Neural progenitor cell (in vitro differentiated cells): ENCODE measurements at regions not wholly inside any gene's neighbourhood (a gene's known extent, or its start where the extent isn't known, plus 50 kb on each side); places are given as distances from the start of the nearest gene placed in this dataset.

Source experiments
- DNase-seq: peaks from one replicate; pipeline ENCODE4 v3.0.0-alpha.2; 2016; ENCODE audit warnings: low spot score
- H2AFZ ChIP-seq: fragments of 200-600 bp; sonication (generic); replicated peaks from 2 replicates; pipeline ENCODE4 v1.6.1; 2016; ENCODE audit warnings: antibody characterized with exemption
- H3F3A ChIP-seq: fragments of 200-600 bp; sonication (generic); 2 replicates; pipeline ENCODE4 v1.6.1; 2016; ENCODE audit warnings: antibody characterized with exemption, low read depth
- H3K27ac ChIP-seq: fragments of 200-600 bp; sonication (generic); 2 replicates; pipeline ENCODE4 v1.5.1; 2016; ENCODE audit warnings: mild to moderate bottlenecking
- H3K27me3 ChIP-seq: fragments of 200-600 bp; sonication (generic); 2 replicates; pipeline ENCODE4 v1.6.1; 2016; ENCODE audit warnings: mild to moderate bottlenecking, moderate library complexity
- H3K36me3 ChIP-seq: fragments of 200-600 bp; sonication (generic); 2 replicates; pipeline ENCODE4 v1.5.1; 2016
- H3K4me1 ChIP-seq: fragments of 200-600 bp; sonication (generic); 2 replicates; pipeline ENCODE4 v1.6.1; 2016; ENCODE audit warnings: mixed run types
- H3K4me2 ChIP-seq: fragments of 200-600 bp; sonication (generic); 2 replicates; pipeline ENCODE4 v1.6.1; 2016
- H3K4me3 ChIP-seq: fragments of 200-600 bp; sonication (generic); 2 replicates; pipeline ENCODE4 v1.5.1; 2016
- H3K79me2 ChIP-seq: fragments of 200-600 bp; sonication (generic); 2 replicates; pipeline ENCODE4 v1.6.1; 2016; ENCODE audit warnings: low read depth
- H3K9ac ChIP-seq: fragments of 200-600 bp; sonication (generic); 2 replicates; pipeline ENCODE4 v1.6.1; 2016
- H3K9me3 ChIP-seq: fragments of 200-600 bp; sonication (generic); 2 replicates; pipeline ENCODE4 v1.5.1; 2016; ENCODE audit warnings: low read depth
- H4K20me1 ChIP-seq: fragments of 200-600 bp; sonication (generic); 2 replicates; pipeline ENCODE4 v1.6.1; 2016; ENCODE audit warnings: low read depth
- H3K27ac Mint-ChIP-seq: 3 replicates; pipeline ENCODE4 v1.8.0; 2021; ENCODE audit warnings: mixed read lengths
- H3K27me3 Mint-ChIP-seq: 2 replicates; pipeline ENCODE4 v1.8.0; 2022; ENCODE audit warnings: low read depth, mild to moderate bottlenecking, inconsistent platforms, moderate library complexity, mixed read lengths; ENCODE audit not compliant: insufficient read depth
- H3K36me3 Mint-ChIP-seq: 3 replicates; pipeline ENCODE4 v1.8.0; 2021; ENCODE audit warnings: mixed read lengths
- H3K4me1 Mint-ChIP-seq: 3 replicates; pipeline ENCODE4 v1.8.0; 2021; ENCODE audit warnings: mixed read lengths
- H3K4me3 Mint-ChIP-seq: 3 replicates; pipeline ENCODE4 v1.8.0; 2021; ENCODE audit warnings: mild to moderate bottlenecking, moderate library complexity, mixed read lengths
- H3K9me3 Mint-ChIP-seq: 3 replicates; pipeline ENCODE4 v1.8.0; 2020; ENCODE audit warnings: mixed read lengths
- CTCF ChIP-seq: fragments of 200-600 bp; sonication (generic); IDR thresholded peaks from 2 replicates; pipeline ENCODE4 v1.5.1; 2017; ENCODE audit warnings: antibody characterized with exemption, mild to moderate bottlenecking
- EZH2 ChIP-seq: fragments of 200-600 bp; sonication (generic); IDR thresholded peaks from 2 replicates; pipeline ENCODE4 v1.6.1; 2017; ENCODE audit warnings: antibody characterized with exemption, mild to moderate bottlenecking, moderate library complexity
- EZH2phosphoT487 ChIP-seq: fragments of 200-600 bp; sonication (generic); IDR thresholded peaks from 2 replicates; pipeline ENCODE4 v1.6.1; 2017; ENCODE audit warnings: antibody characterized with exemption

- no peaks in the 10 kb centered on the region for H3K36me3 ChIP-seq
- H3K4me3 Mint-ChIP-seq = no peak overlapping the region
- H3F3A ChIP-seq = no peaks in the 10 kb centered on the region
- H3K36me3 Mint-ChIP-seq = no peaks in the 10 kb centered on the region
- peaks cover 18% of the 10 kb centered on the region for H3K4me1 Mint-ChIP-seq
- H3K9me3 Mint-ChIP-seq = no peaks in the 10 kb centered on the region
- no peak overlapping the region for H2AFZ ChIP-seq
- no peak overlapping the region for H3K27ac Mint-ChIP-seq
- no peak overlapping the region for H3K4me3 ChIP-seq
- H3K27ac ChIP-seq = no peak overlapping the region
- no peak overlapping the region for H3K9ac ChIP-seq
- TF ChIP-seq CTCF (no peak), EZH2 (no peak), EZH2phosphoT487 (no peak)
- H3K27me3 Mint-ChIP-seq = peaks cover 3% of the 10 kb centered on the region
- no peak for DNase-seq
- no peaks in the 10 kb centered on the region for H3K27me3 ChIP-seq
- peaks cover 6% of the 10 kb centered on the region for H3K4me1 ChIP-seq
- H4K20me1 ChIP-seq = no peaks in the 10 kb centered on the region
- H3K4me2 ChIP-seq = no peak overlapping the region
- no peaks in the 10 kb centered on the region for H3K9me3 ChIP-seq
- no peaks in the 10 kb centered on the region for H3K79me2 ChIP-seq
Measured at GRCh38 chr1:14238472-14239307, 359.8 kb upstream of the KAZN start.

- Histone ChIP-seq H2AFZ (no peak overlapping the region), H3K36me3 (no peaks in the 10 kb centered on the region), H3K79me2 (no peaks in the 10 kb centered on the region), H4K20me1 (no peaks in the 10 kb centered on the region), H3K9me3 (no peaks in the 10 kb centered on the region), H3K27me3 (no peaks in the 10 kb centered on the region), H3K4me2 (no peak overlapping the region), H3K9ac (no peak overlapping the region), H3K4me3 (no peak overlapping the region), H3F3A (no peaks in the 10 kb centered on the region), H3K27ac (no peak overlapping the region), H3K4me1 (peaks cover 6% of the 10 kb centered on the region)
- Mint-ChIP-seq H3K36me3 (no peaks in the 10 kb centered on the region), H3K4me3 (no peak overlapping the region), H3K4me1 (peaks cover 18% of the 10 kb centered on the region), H3K27me3 (peaks cover 3% of the 10 kb centered on the region), H3K27ac (no peak overlapping the region), H3K9me3 (peaks cover 4% of the 10 kb centered on the region)
- no peak for TF ChIP-seq EZH2phosphoT487
- TF ChIP-seq EZH2 = no peak
- no peak for TF ChIP-seq CTCF
- no peak for DNase-seq
Measured at GRCh38 chr1:14240265-14240664, 358.2 kb upstream of the KAZN start.

- Histone ChIP-seq H3F3A (no peaks in the 10 kb centered on the region), H3K79me2 (no peaks in the 10 kb centered on the region)
- no peak overlapping the region for H3K4me3 Mint-ChIP-seq
Measured at GRCh38 chr1:14242123-14242522, 356.4 kb upstream of the KAZN start.

More at GRCh38 chr1:14242123-14242522, 356.4 kb upstream of the KAZN start:
- H3K36me3 ChIP-seq = no peaks in the 10 kb centered on the region
- no peak overlapping the region for H3K4me2 ChIP-seq
- no peak overlapping the region for H3K27ac ChIP-seq
- Mint-ChIP-seq H3K4me1 (peaks cover 18% of the 10 kb centered on the region), H3K9me3 (peaks cover 4% of the 10 kb centered on the region), H3K36me3 (no peaks in the 10 kb centered on the region), H3K27me3 (peaks cover 3% of the 10 kb centered on the region), H3K27ac (no peak overlapping the region)
- TF ChIP-seq CTCF (no peak), EZH2 (no peak), EZH2phosphoT487 (no peak)
- H3K27me3 ChIP-seq = no peaks in the 10 kb centered on the region
- H3K4me1 ChIP-seq = no peaks in the 10 kb centered on the region
- H2AFZ ChIP-seq = no peak overlapping the region
- no peaks in the 10 kb centered on the region for H4K20me1 ChIP-seq
- DNase-seq = no peak
- no peak overlapping the region for H3K4me3 ChIP-seq
- H3K9ac ChIP-seq = no peak overlapping the region
- H3K9me3 ChIP-seq = no peaks in the 10 kb centered on the region
